ENCODE measurements at regions not wholly inside any gene's neighbourhood (a gene's known extent, or its start where the extent isn't known, plus 50 kb on each side); places are given as distances from the start of the nearest gene placed in this dataset.

DNA sequence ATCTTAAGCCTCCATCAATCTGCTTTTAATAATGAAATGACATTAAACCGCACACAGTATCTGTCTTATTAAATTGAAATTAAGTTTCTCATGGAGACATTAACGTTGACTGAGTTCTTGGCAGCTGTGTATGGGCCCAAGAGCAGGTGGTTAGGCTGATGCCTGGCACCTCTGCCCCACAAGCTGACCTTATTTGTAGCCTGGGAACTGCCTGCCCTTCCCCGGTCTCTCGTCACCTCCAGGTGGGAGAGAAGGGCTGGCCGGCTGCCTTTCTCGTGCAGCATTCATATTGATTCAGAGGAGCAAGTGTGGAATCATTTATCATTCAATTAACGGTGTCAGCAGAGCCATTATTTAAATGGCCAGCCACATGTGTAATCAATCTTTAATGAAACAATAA lies 53.0 kb upstream of the FCN1 start:
- Histone ChIP-seq H3K9me3 (no peaks in the 10 kb centered on the region), H3K36me3 (no peaks in the 10 kb centered on the region), H3K27ac (no peak overlapping the region), H3K4me1 (no peaks in the 10 kb centered on the region), H3K27me3 (no peaks in the 10 kb centered on the region), H3K4me3 (replicated peaks in 1 of 3) (no peak overlapping the region)
- intact Hi-C loops (cut with DNase I) = no loop called here
- no peak for TF ChIP-seq POLR2A (IDR thresholded peaks at IDR 0.05)
- TF ChIP-seq, protein P1, sequence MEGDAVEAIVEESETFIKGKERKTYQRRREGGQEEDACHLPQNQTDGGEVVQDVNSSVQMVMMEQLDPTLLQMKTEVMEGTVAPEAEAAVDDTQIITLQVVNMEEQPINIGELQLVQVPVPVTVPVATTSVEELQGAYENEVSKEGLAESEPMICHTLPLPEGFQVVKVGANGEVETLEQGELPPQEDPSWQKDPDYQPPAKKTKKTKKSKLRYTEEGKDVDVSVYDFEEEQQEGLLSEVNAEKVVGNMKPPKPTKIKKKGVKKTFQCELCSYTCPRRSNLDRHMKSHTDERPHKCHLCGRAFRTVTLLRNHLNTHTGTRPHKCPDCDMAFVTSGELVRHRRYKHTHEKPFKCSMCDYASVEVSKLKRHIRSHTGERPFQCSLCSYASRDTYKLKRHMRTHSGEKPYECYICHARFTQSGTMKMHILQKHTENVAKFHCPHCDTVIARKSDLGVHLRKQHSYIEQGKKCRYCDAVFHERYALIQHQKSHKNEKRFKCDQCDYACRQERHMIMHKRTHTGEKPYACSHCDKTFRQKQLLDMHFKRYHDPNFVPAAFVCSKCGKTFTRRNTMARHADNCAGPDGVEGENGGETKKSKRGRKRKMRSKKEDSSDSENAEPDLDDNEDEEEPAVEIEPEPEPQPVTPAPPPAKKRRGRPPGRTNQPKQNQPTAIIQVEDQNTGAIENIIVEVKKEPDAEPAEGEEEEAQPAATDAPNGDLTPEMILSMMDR (IDR thresholded peaks at IDR 0.05) = no peak
- 66 to 70% methylated on average over 7 of the region's 7 CpGs for WGBS, 2 donors
- DNase-seq = no peak

- Histone ChIP-seq H3K36me3 (no peaks in the 10 kb centered on the region), H3K4me1 (no peaks in the 10 kb centered on the region)
- 80 to 84% methylated on average over 5 to 7 of the region's 7 CpGs for WGBS, 2 donors
Observed at GRCh38 chr9:134971196-134971595, 53.5 kb upstream of the FCN1 start.

DNA sequence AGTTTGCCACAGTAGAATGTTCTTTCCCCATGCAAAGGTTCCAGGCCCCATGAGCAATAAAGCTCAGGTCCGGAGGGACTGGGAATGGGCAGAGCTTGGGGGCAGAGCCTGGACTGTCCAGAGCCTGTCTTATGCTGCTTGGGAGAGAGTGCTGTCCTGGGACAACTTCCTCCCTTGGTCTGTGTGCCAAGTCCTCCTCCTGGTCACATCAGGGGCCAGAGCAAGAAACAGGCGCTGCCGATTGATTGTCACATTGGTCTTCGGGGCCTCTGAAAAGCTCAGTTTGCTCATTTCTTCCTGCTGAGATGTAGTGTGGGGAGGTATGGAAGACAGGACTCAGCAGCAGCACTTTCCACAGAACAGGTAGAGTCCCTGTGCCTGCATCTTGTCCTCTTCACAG lies 54.0 kb upstream of the FCN1 start:
- no peak overlapping the region for H3K27ac ChIP-seq
- no peak for DNase-seq

More at GRCh38 chr9:134971196-134971595, 53.5 kb upstream of the FCN1 start:
- Histone ChIP-seq H3K4me3 (replicated peaks in 1 of 3) (no peak overlapping the region), H3K27ac (no peak overlapping the region), H3K9me3 (no peaks in the 10 kb centered on the region), H3K27me3 (no peaks in the 10 kb centered on the region)
- intact Hi-C loops (cut with DNase I) = no loop called here
- no peak for DNase-seq
- TF ChIP-seq, protein P1 (IDR thresholded peaks at IDR 0.05) = no peak
- TF ChIP-seq POLR2A (IDR thresholded peaks at IDR 0.05) = no peak

DNA sequence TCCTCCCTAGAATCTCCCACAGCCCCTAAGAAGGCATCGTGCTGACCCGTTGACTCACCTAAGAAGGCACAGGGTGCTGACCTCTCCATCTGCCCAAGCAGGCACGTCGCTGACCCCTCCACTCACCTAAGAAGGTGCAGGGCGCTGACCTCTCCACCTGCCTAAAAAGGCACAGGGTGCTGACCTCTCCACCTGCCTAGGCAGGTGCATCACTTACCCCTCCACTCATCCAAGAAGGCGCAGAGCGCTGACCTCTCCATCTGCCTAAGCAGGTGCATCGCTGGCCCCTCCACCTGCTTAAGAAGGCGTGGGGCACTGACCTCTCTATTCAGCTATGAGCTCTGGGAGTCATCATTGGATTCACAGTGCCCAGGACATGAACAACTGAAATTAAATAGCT lies 54.4 kb upstream of the FCN1 start:
- intact Hi-C loops (cut with DNase I) = no loop called here
- H3K36me3 ChIP-seq = no peaks in the 10 kb centered on the region
- H3K27ac ChIP-seq = no peak overlapping the region
- WGBS, 2 donors = 62 to 75% methylated on average over 9 of the region's 9 CpGs
- no peaks in the 10 kb centered on the region for H3K27me3 ChIP-seq
- DNase-seq = no peak
- no peak overlapping the region for H3K4me3 ChIP-seq (replicated peaks in 1 of 3)
- no peaks in the 10 kb centered on the region for H3K4me1 ChIP-seq
- no peaks in the 10 kb centered on the region for H3K9me3 ChIP-seq
- TF ChIP-seq, protein P1 (IDR thresholded peaks at IDR 0.05) = no peak
- TF ChIP-seq POLR2A (IDR thresholded peaks at IDR 0.05) = no peak

More for the DNA sequence above, 54.0 kb upstream of the FCN1 start:
- Histone ChIP-seq H3K9me3 (no peaks in the 10 kb centered on the region), H3K36me3 (no peaks in the 10 kb centered on the region), H3K4me3 (replicated peaks in 1 of 3) (no peak overlapping the region), H3K27me3 (no peaks in the 10 kb centered on the region), H3K4me1 (no peaks in the 10 kb centered on the region)
- intact Hi-C loops (cut with DNase I) = no loop called here
- WGBS, 2 donors = 86% methylated on average over 4 of the region's 4 CpGs; no CpG with 5 or more reads in 1 of the 2 donors
- TF ChIP-seq POLR2A (IDR thresholded peaks at IDR 0.05) = no peak
- TF ChIP-seq, protein P1 (IDR thresholded peaks at IDR 0.05) = no peak

- Histone ChIP-seq H3K4me1 (no peaks in the 10 kb centered on the region), H3K9me3 (no peaks in the 10 kb centered on the region), H3K36me3 (no peaks in the 10 kb centered on the region), H3K27ac (no peak overlapping the region), H3K4me3 (replicated peaks in 1 of 3) (no peak overlapping the region), H3K27me3 (no peaks in the 10 kb centered on the region)
- 86 to 88% methylated on average over 1 of the region's 1 CpG for WGBS, 2 donors
- intact Hi-C loops (cut with DNase I) = no loop called here
- no peak for TF ChIP-seq POLR2A (IDR thresholded peaks at IDR 0.05)
- DNase-seq = no peak
Observed at GRCh38 chr9:134975253-134975652, 57.5 kb upstream of the FCN1 start.

DNA sequence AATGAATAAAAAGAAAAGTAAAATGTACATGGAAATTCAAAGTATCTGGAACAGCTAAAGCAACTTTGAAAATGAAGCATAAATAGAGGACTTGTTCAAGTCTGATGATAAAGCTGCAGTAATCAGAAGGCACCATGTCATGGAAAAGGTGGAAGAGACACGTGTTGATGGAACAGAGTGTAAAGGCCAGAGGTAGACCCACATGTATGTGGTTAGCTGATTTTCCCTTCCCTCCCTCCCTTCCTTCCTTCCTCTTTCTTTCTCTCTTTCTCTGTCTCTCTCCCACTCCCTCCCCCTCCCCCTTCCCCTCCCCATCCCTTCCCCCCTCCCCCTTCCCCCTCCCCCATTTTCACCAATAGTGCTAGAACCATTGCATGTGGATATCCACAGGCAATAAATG lies 58.7 kb upstream of the FCN1 start:
- no peaks in the 10 kb centered on the region for H3K9me3 ChIP-seq
- intact Hi-C loops (cut with DNase I) = no loop called here

More for the DNA sequence above, 58.7 kb upstream of the FCN1 start:
- TF ChIP-seq, protein P1 (IDR thresholded peaks at IDR 0.05) = no peak
- 49 to 68% methylated on average over 1 of the region's 1 CpG for WGBS, 2 donors
- no peaks in the 10 kb centered on the region for H3K27me3 ChIP-seq
- peaks cover 0 to 6% of the 10 kb centered on the region in 2 donors for H3K4me1 ChIP-seq
- DNase-seq = no peak
- no peak overlapping the region for H3K27ac ChIP-seq
- no peaks in the 10 kb centered on the region for H3K36me3 ChIP-seq
- H3K4me3 ChIP-seq (replicated peaks in 1 of 3) = no peak overlapping the region
